ENCODE measurements at regions not wholly inside any gene's neighbourhood (a gene's known extent, or its start where the extent isn't known, plus 50 kb on each side); places are given as distances from the start of the nearest gene placed in this dataset.

- TF ChIP-seq, protein P1, sequence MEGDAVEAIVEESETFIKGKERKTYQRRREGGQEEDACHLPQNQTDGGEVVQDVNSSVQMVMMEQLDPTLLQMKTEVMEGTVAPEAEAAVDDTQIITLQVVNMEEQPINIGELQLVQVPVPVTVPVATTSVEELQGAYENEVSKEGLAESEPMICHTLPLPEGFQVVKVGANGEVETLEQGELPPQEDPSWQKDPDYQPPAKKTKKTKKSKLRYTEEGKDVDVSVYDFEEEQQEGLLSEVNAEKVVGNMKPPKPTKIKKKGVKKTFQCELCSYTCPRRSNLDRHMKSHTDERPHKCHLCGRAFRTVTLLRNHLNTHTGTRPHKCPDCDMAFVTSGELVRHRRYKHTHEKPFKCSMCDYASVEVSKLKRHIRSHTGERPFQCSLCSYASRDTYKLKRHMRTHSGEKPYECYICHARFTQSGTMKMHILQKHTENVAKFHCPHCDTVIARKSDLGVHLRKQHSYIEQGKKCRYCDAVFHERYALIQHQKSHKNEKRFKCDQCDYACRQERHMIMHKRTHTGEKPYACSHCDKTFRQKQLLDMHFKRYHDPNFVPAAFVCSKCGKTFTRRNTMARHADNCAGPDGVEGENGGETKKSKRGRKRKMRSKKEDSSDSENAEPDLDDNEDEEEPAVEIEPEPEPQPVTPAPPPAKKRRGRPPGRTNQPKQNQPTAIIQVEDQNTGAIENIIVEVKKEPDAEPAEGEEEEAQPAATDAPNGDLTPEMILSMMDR (IDR thresholded peaks at IDR 0.05; ENCODE audit: low read length): no peak
- no peak for TF ChIP-seq EZH2phosphoT487 (IDR thresholded peaks at IDR 0.05; ENCODE audit: low read length)
- no peak for TF ChIP-seq EZH2 (optimal IDR thresholded peaks at IDR 0.05; ENCODE audit: low read depth, low read length)
These were observed 542.7 kb upstream of the ADGRL4 start for GRCh38 chr1:79549201-79549600.

Measured in MM.1S (cell line).